GM23338 (cell line): ENCODE measurements at regions not wholly inside any gene's neighbourhood (a gene's known extent, or its start where the extent isn't known, plus 50 kb on each side); places are given as distances from the start of the nearest gene placed in this dataset.

Experiments
- ATAC-seq: fragments of 200-7000 bp; cut with Tn5 transposase; 3 replicates; pipeline ENCODE4 v1.9.1; 2020
- DNase-seq: peaks from one replicate; pipeline ENCODE4 v3.0.0-alpha.2; 2015; ENCODE audit warnings: low spot score
- H2AFZ ChIP-seq: fragments of 200-600 bp; sonication (generic); 2 replicates; pipeline ENCODE4 v1.8.0; 2016; ENCODE audit warnings: antibody characterized with exemption, mild to moderate bottlenecking, moderate library complexity
- H3F3A ChIP-seq: fragments of 200-600 bp; sonication (generic); replicated peaks from 2 replicates; pipeline ENCODE4 v1.8.0; 2017; ENCODE audit warnings: antibody characterized with exemption, mixed run types, low read depth
- H3K27ac ChIP-seq: fragments of 200-600 bp; sonication (generic); 2 replicates; pipeline ENCODE4 v1.6.1; 2016; ENCODE audit warnings: low read depth
- H3K27me3 ChIP-seq: fragments of 200-600 bp; sonication (generic); 2 replicates; pipeline ENCODE4 v1.8.0; 2016; ENCODE audit warnings: mild to moderate bottlenecking, mixed run types, moderate library complexity; ENCODE audit not compliant: insufficient read depth
- H3K36me3 ChIP-seq: fragments of 200-600 bp; sonication (generic); 2 replicates; pipeline ENCODE4 v1.8.0; 2016; ENCODE audit warnings: mild to moderate bottlenecking; ENCODE audit not compliant: insufficient read depth
- H3K4me1 ChIP-seq: fragments of 200-600 bp; sonication (generic); 2 replicates; pipeline ENCODE4 v1.8.0; 2016; ENCODE audit warnings: mild to moderate bottlenecking, moderate library complexity; ENCODE audit not compliant: insufficient read depth
- H3K4me2 ChIP-seq: fragments of 200-600 bp; sonication (generic); 2 replicates; pipeline ENCODE4 v1.7.1; 2017; ENCODE audit warnings: mixed run types
- H3K4me3 ChIP-seq: fragments of 200-600 bp; sonication (generic); 2 replicates; pipeline ENCODE4 v1.6.1; 2016; ENCODE audit warnings: mixed run types
- H3K79me2 ChIP-seq: fragments of 200-600 bp; sonication (generic); replicated peaks from 2 replicates; pipeline ENCODE4 v1.8.0; 2017; ENCODE audit warnings: mild to moderate bottlenecking; ENCODE audit not compliant: insufficient read depth
- H3K9me2 ChIP-seq: fragments of 200-600 bp; sonication (generic); 2 replicates; pipeline ENCODE4 v1.8.0; 2017; ENCODE audit not compliant: insufficient read depth
- H4K20me1 ChIP-seq: fragments of 200-600 bp; sonication (generic); replicated peaks from 2 replicates; pipeline ENCODE4 v1.8.0; 2017; ENCODE audit warnings: mild to moderate bottlenecking; ENCODE audit not compliant: insufficient read depth
- H3K27ac Mint-ChIP-seq: 2 replicates; pipeline ENCODE4 v1.8.0; 2020; ENCODE audit warnings: inconsistent platforms, mild to moderate bottlenecking, moderate library complexity, mixed read lengths
- H3K27me3 Mint-ChIP-seq: 3 replicates; pipeline ENCODE4 v1.8.0; 2022; ENCODE audit warnings: low read depth, mild to moderate bottlenecking, moderate library complexity, mixed read lengths, inconsistent platforms; ENCODE audit not compliant: insufficient read depth, poor library complexity
- H3K36me3 Mint-ChIP-seq: 3 replicates; pipeline ENCODE4 v1.8.0; 2021; ENCODE audit warnings: low read depth, mild to moderate bottlenecking, inconsistent platforms, moderate library complexity, mixed read lengths
- H3K4me1 Mint-ChIP-seq: 3 replicates; pipeline ENCODE4 v1.8.0; 2020; ENCODE audit warnings: mild to moderate bottlenecking, inconsistent platforms, mixed read lengths
- H3K4me3 Mint-ChIP-seq: 3 replicates; pipeline ENCODE4 v1.8.0; 2021; ENCODE audit warnings: moderate library complexity, mild to moderate bottlenecking, inconsistent platforms, mixed read lengths
- H3K9me3 Mint-ChIP-seq: 3 replicates; pipeline ENCODE4 v1.8.0; 2020; ENCODE audit warnings: moderate library complexity, mild to moderate bottlenecking, inconsistent platforms, mixed read lengths
- CREB1 ChIP-seq: fragments of 250-450 bp; sonication (Bioruptor Pico); IDR thresholded peaks from 2 replicates; pipeline ENCODE4 v1.5.0; 2020; ENCODE audit warnings: low read depth, mild to moderate bottlenecking, moderate library complexity
- EZH2 ChIP-seq: fragments of 200-600 bp; sonication (generic); IDR thresholded peaks from one replicate; pipeline ENCODE4 v1.8.0; 2017; ENCODE audit warnings: antibody characterized with exemption, mild to moderate bottlenecking, low read depth; ENCODE audit not compliant: unreplicated experiment
- EZH2phosphoT487 ChIP-seq: fragments of 200-600 bp; sonication (generic); IDR thresholded peaks from one replicate; pipeline ENCODE4 v1.8.1; 2018; ENCODE audit warnings: antibody characterized with exemption; ENCODE audit not compliant: unreplicated experiment
- JUNB ChIP-seq: IDR thresholded peaks from one replicate; pipeline ENCODE4 v1.6.1; 2016; ENCODE audit warnings: antibody characterized with exemption; ENCODE audit not compliant: unreplicated experiment
- NANOG ChIP-seq: IDR thresholded peaks from 2 replicates; pipeline ENCODE4 v1.6.1; 2016; ENCODE audit warnings: antibody characterized with exemption, borderline replicate concordance
- POLR2AphosphoS5 ChIP-seq: IDR thresholded peaks from 2 replicates; pipeline ENCODE4 v1.6.1; 2016; ENCODE audit warnings: antibody characterized with exemption, low read depth
- STAT1 ChIP-seq: IDR thresholded peaks from one replicate; pipeline ENCODE4 v1.6.1; 2016; ENCODE audit warnings: antibody characterized with exemption; ENCODE audit not compliant: unreplicated experiment
- ZNF114 ChIP-seq: fragments of 250-450 bp; sonication (Bioruptor Pico); IDR thresholded peaks from 2 replicates; pipeline ENCODE4 v1.5.0; 2020; ENCODE audit warnings: mild to moderate bottlenecking, moderate library complexity
- TF ChIP-seq, protein P1 (sequence below): fragments of 250-450 bp; sonication (Bioruptor Pico); IDR thresholded peaks from 2 replicates; pipeline ENCODE4 v1.5.0; 2020; ENCODE audit warnings: mild to moderate bottlenecking, moderate library complexity
- TF ChIP-seq, protein P2 (sequence below): IDR thresholded peaks from one replicate; pipeline ENCODE4 v1.6.1; 2018; ENCODE audit warnings: antibody characterized with exemption; ENCODE audit not compliant: unreplicated experiment
- TF ChIP-seq, protein P3 (sequence below), 2 experiments: fragments of 200-600 bp in 1 of 2; sonication (generic) in 1 of 2; conservative IDR thresholded peaks; 2 replicates each; pipeline versions ENCODE4 v1.5.1 to v1.6.1; 2016 to 2017; ENCODE audit warnings: antibody characterized with exemption in 2 of 2, low read depth in 2 of 2, mild to moderate bottlenecking in 2 of 2, moderate library complexity in 1 of 2

DNA sequence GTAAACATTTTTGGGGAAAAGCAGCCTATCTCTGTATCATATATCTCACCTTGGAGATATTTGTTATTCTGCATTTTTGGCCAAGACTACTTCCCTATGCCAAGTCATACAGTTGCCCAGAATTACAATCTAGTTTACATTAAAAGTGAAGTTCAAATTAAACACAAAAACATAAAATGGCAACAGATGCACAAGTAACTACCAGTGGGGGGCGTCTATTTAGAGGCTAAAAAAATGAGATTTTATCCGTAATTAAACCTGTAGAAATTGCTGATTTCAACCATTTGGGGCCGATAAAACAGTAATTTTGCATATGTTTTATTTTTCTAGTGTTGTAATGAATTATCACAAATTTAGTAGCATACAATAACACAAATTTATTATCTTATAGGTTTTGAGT is 787.1 kb upstream of the CHD1 start (continued):
- TF ChIP-seq, protein P1, sequence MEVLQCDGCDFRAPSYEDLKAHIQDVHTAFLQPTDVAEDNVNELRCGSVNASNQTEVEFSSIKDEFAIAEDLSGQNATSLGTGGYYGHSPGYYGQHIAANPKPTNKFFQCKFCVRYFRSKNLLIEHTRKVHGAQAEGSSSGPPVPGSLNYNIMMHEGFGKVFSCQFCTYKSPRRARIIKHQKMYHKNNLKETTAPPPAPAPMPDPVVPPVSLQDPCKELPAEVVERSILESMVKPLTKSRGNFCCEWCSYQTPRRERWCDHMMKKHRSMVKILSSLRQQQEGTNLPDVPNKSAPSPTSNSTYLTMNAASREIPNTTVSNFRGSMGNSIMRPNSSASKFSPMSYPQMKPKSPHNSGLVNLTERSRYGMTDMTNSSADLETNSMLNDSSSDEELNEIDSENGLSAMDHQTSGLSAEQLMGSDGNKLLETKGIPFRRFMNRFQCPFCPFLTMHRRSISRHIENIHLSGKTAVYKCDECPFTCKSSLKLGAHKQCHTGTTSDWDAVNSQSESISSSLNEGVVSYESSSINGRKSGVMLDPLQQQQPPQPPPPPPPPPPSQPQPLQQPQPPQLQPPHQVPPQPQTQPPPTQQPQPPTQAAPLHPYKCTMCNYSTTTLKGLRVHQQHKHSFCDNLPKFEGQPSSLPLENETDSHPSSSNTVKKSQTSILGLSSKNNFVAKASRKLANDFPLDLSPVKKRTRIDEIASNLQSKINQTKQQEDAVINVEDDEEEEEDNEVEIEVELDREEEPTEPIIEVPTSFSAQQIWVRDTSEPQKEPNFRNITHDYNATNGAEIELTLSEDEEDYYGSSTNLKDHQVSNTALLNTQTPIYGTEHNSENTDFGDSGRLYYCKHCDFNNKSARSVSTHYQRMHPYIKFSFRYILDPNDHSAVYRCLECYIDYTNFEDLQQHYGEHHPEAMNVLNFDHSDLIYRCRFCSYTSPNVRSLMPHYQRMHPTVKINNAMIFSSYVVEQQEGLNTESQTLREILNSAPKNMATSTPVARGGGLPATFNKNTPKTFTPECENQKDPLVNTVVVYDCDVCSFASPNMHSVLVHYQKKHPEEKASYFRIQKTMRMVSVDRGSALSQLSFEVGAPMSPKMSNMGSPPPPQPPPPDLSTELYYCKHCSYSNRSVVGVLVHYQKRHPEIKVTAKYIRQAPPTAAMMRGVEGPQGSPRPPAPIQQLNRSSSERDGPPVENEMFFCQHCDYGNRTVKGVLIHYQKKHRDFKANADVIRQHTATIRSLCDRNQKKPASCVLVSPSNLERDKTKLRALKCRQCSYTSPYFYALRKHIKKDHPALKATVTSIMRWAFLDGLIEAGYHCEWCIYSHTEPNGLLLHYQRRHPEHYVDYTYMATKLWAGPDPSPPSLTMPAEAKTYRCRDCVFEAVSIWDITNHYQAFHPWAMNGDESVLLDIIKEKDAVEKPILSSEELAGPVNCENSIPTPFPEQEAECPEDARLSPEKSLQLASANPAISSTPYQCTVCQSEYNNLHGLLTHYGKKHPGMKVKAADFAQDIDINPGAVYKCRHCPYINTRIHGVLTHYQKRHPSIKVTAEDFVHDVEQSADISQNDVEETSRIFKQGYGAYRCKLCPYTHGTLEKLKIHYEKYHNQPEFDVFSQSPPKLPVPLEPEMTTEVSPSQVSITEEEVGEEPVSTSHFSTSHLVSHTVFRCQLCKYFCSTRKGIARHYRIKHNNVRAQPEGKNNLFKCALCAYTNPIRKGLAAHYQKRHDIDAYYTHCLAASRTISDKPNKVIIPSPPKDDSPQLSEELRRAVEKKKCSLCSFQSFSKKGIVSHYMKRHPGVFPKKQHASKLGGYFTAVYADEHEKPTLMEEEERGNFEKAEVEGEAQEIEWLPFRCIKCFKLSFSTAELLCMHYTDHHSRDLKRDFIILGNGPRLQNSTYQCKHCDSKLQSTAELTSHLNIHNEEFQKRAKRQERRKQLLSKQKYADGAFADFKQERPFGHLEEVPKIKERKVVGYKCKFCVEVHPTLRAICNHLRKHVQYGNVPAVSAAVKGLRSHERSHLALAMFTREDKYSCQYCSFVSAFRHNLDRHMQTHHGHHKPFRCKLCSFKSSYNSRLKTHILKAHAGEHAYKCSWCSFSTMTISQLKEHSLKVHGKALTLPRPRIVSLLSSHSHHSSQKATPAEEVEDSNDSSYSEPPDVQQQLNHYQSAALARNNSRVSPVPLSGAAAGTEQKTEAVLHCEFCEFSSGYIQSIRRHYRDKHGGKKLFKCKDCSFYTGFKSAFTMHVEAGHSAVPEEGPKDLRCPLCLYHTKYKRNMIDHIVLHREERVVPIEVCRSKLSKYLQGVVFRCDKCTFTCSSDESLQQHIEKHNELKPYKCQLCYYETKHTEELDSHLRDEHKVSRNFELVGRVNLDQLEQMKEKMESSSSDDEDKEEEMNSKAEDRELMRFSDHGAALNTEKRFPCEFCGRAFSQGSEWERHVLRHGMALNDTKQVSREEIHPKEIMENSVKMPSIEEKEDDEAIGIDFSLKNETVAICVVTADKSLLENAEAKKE (CRISPR knock-in tag) = no peak
- TF ChIP-seq POLR2AphosphoS5 (no peak), JUNB (no peak)
- TF ChIP-seq, protein P2, sequence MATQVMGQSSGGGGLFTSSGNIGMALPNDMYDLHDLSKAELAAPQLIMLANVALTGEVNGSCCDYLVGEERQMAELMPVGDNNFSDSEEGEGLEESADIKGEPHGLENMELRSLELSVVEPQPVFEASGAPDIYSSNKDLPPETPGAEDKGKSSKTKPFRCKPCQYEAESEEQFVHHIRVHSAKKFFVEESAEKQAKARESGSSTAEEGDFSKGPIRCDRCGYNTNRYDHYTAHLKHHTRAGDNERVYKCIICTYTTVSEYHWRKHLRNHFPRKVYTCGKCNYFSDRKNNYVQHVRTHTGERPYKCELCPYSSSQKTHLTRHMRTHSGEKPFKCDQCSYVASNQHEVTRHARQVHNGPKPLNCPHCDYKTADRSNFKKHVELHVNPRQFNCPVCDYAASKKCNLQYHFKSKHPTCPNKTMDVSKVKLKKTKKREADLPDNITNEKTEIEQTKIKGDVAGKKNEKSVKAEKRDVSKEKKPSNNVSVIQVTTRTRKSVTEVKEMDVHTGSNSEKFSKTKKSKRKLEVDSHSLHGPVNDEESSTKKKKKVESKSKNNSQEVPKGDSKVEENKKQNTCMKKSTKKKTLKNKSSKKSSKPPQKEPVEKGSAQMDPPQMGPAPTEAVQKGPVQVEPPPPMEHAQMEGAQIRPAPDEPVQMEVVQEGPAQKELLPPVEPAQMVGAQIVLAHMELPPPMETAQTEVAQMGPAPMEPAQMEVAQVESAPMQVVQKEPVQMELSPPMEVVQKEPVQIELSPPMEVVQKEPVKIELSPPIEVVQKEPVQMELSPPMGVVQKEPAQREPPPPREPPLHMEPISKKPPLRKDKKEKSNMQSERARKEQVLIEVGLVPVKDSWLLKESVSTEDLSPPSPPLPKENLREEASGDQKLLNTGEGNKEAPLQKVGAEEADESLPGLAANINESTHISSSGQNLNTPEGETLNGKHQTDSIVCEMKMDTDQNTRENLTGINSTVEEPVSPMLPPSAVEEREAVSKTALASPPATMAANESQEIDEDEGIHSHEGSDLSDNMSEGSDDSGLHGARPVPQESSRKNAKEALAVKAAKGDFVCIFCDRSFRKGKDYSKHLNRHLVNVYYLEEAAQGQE = no peak

DNA sequence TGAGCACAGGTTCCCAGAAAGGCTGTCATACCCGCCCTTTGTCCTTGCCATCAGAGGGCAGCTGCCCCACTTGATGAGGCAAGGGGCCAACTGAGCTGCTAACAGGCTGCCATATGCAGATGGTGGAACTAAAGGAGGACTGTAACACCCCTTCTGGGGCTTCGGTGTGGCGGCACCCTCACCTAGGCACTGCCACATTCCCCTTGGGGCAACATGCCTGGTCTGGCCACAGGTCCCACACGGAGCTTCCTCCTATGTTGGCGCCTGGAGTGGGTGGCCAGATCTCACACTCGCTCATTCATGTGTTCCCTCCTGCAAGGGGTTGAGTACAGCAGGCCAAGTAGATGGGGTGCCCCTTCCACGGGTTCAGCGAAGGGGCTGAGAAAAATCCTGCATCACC is 777.4 kb upstream of the CHD1 start:
- Histone ChIP-seq H3K27me3 (no peaks in the 10 kb centered on the region), H2AFZ (no peak overlapping the region), H3K9me2 (no peaks in the 10 kb centered on the region), H3K27ac (no peak overlapping the region), H4K20me1 (no peaks in the 10 kb centered on the region), H3K4me3 (no peak overlapping the region), H3K79me2 (no peaks in the 10 kb centered on the region), H3K4me1 (no peaks in the 10 kb centered on the region), H3F3A (no peaks in the 10 kb centered on the region), H3K36me3 (no peaks in the 10 kb centered on the region), H3K4me2 (no peak overlapping the region)
- Mint-ChIP-seq H3K27me3 (peaks cover 2% of the 10 kb centered on the region), H3K27ac (no peak overlapping the region), H3K9me3 (peaks cover 4% of the 10 kb centered on the region; the same call in 2 of the 3 replicates), H3K4me3 (no peak overlapping the region), H3K36me3 (peaks cover under 1% of the 10 kb centered on the region; the same call in 1 of the 3 replicates), H3K4me1 (no peaks in the 10 kb centered on the region)
- DNase-seq (no peak), ATAC-seq (no peak)
- TF ChIP-seq EZH2 (no peak), EZH2phosphoT487 (no peak), ZNF114 (CRISPR knock-in tag) (no peak), CREB1 (no peak), NANOG (no peak), POLR2AphosphoS5 (no peak), JUNB (no peak), STAT1 (no peak)
- TF ChIP-seq, protein P2 = no peak
- TF ChIP-seq, protein P3, sequence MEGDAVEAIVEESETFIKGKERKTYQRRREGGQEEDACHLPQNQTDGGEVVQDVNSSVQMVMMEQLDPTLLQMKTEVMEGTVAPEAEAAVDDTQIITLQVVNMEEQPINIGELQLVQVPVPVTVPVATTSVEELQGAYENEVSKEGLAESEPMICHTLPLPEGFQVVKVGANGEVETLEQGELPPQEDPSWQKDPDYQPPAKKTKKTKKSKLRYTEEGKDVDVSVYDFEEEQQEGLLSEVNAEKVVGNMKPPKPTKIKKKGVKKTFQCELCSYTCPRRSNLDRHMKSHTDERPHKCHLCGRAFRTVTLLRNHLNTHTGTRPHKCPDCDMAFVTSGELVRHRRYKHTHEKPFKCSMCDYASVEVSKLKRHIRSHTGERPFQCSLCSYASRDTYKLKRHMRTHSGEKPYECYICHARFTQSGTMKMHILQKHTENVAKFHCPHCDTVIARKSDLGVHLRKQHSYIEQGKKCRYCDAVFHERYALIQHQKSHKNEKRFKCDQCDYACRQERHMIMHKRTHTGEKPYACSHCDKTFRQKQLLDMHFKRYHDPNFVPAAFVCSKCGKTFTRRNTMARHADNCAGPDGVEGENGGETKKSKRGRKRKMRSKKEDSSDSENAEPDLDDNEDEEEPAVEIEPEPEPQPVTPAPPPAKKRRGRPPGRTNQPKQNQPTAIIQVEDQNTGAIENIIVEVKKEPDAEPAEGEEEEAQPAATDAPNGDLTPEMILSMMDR (conservative IDR thresholded peaks at IDR 0.05; ENCODE audit: low read depth in 2 of 2) = no peak
